ENCODE measurements at regions not wholly inside any gene's neighbourhood (a gene's known extent, or its start where the extent isn't known, plus 50 kb on each side); places are given as distances from the start of the nearest gene placed in this dataset.

DNA sequence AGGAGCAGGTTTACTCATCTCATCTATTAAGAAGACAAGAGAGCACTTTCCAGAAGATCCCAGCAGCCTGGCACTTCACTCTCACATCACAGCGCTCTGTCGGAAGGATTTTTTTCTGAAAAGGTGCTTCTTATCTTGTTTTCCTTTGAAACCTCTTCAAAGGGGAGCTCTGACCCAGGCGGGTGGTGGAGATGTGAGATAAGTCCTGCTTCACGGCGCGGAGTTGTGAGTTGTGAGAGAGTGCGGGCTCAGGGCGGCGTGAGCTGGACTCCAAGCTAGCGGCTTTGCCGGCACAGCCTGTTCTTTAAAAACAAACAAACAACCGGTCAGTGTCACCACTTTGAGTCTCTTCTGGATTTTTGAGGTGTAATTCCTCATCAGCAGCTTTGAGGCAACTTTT is 169.0 kb upstream of the ARGLU1 start:
- Histone ChIP-seq H3F3A (ENCODE audit: insufficient read depth) (no peaks in the 10 kb centered on the region), H3K27ac (ENCODE audit: low read depth, low read length) (no peak overlapping the region), H3K9me2 (replicated peaks; ENCODE audit: insufficient read depth, low read length) (no peaks in the 10 kb centered on the region), H3K4me2 (ENCODE audit: low read depth, low read length, poor library complexity, severe bottlenecking) (no peak overlapping the region), H3K79me2 (ENCODE audit: insufficient read depth, low read length) (no peaks in the 10 kb centered on the region), H3K9me3 (ENCODE audit: insufficient read depth, low read length) (no peaks in the 10 kb centered on the region), H3K9ac (ENCODE audit: low read length) (no peak overlapping the region), H4K20me1 (ENCODE audit: low read depth, low read length) (no peaks in the 10 kb centered on the region; the same call in 1 of the 2 replicates), H3K27me3 (ENCODE audit: low read length) (no peaks in the 10 kb centered on the region), H3K4me3 (ENCODE audit: insufficient read depth, low read length, poor library complexity, severe bottlenecking) (no peak overlapping the region), H2AFZ (ENCODE audit: low read depth, low read length, severe bottlenecking) (no peak overlapping the region), H3K36me3 (ENCODE audit: low read length) (no peaks in the 10 kb centered on the region)
- no peak for TF ChIP-seq EZH2phosphoT487 (conservative IDR thresholded peaks at IDR 0.05; ENCODE audit: low read length)

- no peak overlapping the region for H3K27ac ChIP-seq (ENCODE audit: low read depth, low read length)
- H3K9ac ChIP-seq (ENCODE audit: low read length), result no peak overlapping the region
- no peaks in the 10 kb centered on the region for H4K20me1 ChIP-seq (ENCODE audit: low read depth, low read length)
- H2AFZ ChIP-seq (ENCODE audit: low read depth, low read length, severe bottlenecking), result no peak overlapping the region
- H3K9me3 ChIP-seq (ENCODE audit: insufficient read depth, low read length), result no peaks in the 10 kb centered on the region
- no peaks in the 10 kb centered on the region for H3K36me3 ChIP-seq (ENCODE audit: low read length)
- no peaks in the 10 kb centered on the region for H3K9me2 ChIP-seq (replicated peaks; ENCODE audit: insufficient read depth, low read length)
- no peak overlapping the region for H3K4me3 ChIP-seq (ENCODE audit: insufficient read depth, low read length, poor library complexity, severe bottlenecking)
- no peaks in the 10 kb centered on the region for H3K27me3 ChIP-seq (ENCODE audit: low read length)
- TF ChIP-seq, protein P1, sequence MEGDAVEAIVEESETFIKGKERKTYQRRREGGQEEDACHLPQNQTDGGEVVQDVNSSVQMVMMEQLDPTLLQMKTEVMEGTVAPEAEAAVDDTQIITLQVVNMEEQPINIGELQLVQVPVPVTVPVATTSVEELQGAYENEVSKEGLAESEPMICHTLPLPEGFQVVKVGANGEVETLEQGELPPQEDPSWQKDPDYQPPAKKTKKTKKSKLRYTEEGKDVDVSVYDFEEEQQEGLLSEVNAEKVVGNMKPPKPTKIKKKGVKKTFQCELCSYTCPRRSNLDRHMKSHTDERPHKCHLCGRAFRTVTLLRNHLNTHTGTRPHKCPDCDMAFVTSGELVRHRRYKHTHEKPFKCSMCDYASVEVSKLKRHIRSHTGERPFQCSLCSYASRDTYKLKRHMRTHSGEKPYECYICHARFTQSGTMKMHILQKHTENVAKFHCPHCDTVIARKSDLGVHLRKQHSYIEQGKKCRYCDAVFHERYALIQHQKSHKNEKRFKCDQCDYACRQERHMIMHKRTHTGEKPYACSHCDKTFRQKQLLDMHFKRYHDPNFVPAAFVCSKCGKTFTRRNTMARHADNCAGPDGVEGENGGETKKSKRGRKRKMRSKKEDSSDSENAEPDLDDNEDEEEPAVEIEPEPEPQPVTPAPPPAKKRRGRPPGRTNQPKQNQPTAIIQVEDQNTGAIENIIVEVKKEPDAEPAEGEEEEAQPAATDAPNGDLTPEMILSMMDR (IDR thresholded peaks at IDR 0.05; ENCODE audit: insufficient read depth, low read length, poor library complexity, severe bottlenecking), result no peak
- no peak for TF ChIP-seq EZH2phosphoT487 (conservative IDR thresholded peaks at IDR 0.05; ENCODE audit: low read length)
- H3F3A ChIP-seq (ENCODE audit: insufficient read depth), result no peaks in the 10 kb centered on the region
- no peaks in the 10 kb centered on the region for H3K79me2 ChIP-seq (ENCODE audit: insufficient read depth, low read length)
- no peak overlapping the region for H3K4me2 ChIP-seq (ENCODE audit: low read depth, low read length, poor library complexity, severe bottlenecking)
Measured at GRCh38 chr13:106734198-106734597, 166.3 kb upstream of the ARGLU1 start.

- Histone ChIP-seq H3F3A (ENCODE audit: insufficient read depth) (no peaks in the 10 kb centered on the region), H3K4me2 (ENCODE audit: low read depth, low read length, poor library complexity, severe bottlenecking) (no peak overlapping the region), H4K20me1 (ENCODE audit: low read depth, low read length) (no peaks in the 10 kb centered on the region), H3K9me2 (replicated peaks; ENCODE audit: insufficient read depth, low read length) (no peaks in the 10 kb centered on the region), H3K9me3 (ENCODE audit: insufficient read depth, low read length) (no peaks in the 10 kb centered on the region; the same call in 1 of the 2 replicates), H2AFZ (ENCODE audit: low read depth, low read length, severe bottlenecking) (no peak overlapping the region), H3K36me3 (ENCODE audit: low read length) (no peaks in the 10 kb centered on the region), H3K27ac (ENCODE audit: low read depth, low read length) (no peak overlapping the region), H3K4me3 (ENCODE audit: insufficient read depth, low read length, poor library complexity, severe bottlenecking) (no peak overlapping the region), H3K9ac (ENCODE audit: low read length) (no peak overlapping the region), H3K79me2 (ENCODE audit: insufficient read depth, low read length) (no peaks in the 10 kb centered on the region), H3K27me3 (ENCODE audit: low read length) (no peaks in the 10 kb centered on the region)
- no peak for TF ChIP-seq EZH2phosphoT487 (conservative IDR thresholded peaks at IDR 0.05; ENCODE audit: low read length)
- TF ChIP-seq, protein P1 (IDR thresholded peaks at IDR 0.05; ENCODE audit: insufficient read depth, low read length, poor library complexity, severe bottlenecking), result no peak
Measured at GRCh38 chr13:106723036-106723435, 155.1 kb upstream of the ARGLU1 start.

- H2AFZ ChIP-seq (ENCODE audit: low read depth, low read length, severe bottlenecking), result no peak overlapping the region
- no peaks in the 10 kb centered on the region for H3K36me3 ChIP-seq (ENCODE audit: low read length)
- no peak for TF ChIP-seq EZH2phosphoT487 (conservative IDR thresholded peaks at IDR 0.05; ENCODE audit: low read length)
- TF ChIP-seq, protein P1 (IDR thresholded peaks at IDR 0.05; ENCODE audit: insufficient read depth, low read length, poor library complexity, severe bottlenecking), result no peak
- no peak overlapping the region for H3K4me3 ChIP-seq (ENCODE audit: insufficient read depth, low read length, poor library complexity, severe bottlenecking)
- no peaks in the 10 kb centered on the region for H3K27me3 ChIP-seq (ENCODE audit: low read length)
- no peaks in the 10 kb centered on the region for H3K79me2 ChIP-seq (ENCODE audit: insufficient read depth, low read length)
- no peak overlapping the region for H3K27ac ChIP-seq (ENCODE audit: low read depth, low read length)
- no peaks in the 10 kb centered on the region; the same call in 1 of the 2 replicates for H3K9me3 ChIP-seq (ENCODE audit: insufficient read depth, low read length)
- no peak overlapping the region for H3K4me2 ChIP-seq (ENCODE audit: low read depth, low read length, poor library complexity, severe bottlenecking)
- H3K9ac ChIP-seq (ENCODE audit: low read length), result no peak overlapping the region
- H3K9me2 ChIP-seq (replicated peaks; ENCODE audit: insufficient read depth, low read length), result no peaks in the 10 kb centered on the region
- H4K20me1 ChIP-seq (ENCODE audit: low read depth, low read length), result no peaks in the 10 kb centered on the region
- H3F3A ChIP-seq (ENCODE audit: insufficient read depth), result no peaks in the 10 kb centered on the region
Measured at GRCh38 chr13:106722620-106723019, 154.7 kb upstream of the ARGLU1 start.

Data from SU-DHL-6 (cell line).